ENCODE measurements at regions not wholly inside any gene's neighbourhood (a gene's known extent, or its start where the extent isn't known, plus 50 kb on each side); places are given as distances from the start of the nearest gene placed in this dataset.

GRCh38 chr2:16073921-16074425 is 133.6 kb downstream of the MYCN start:
- Mint-ChIP-seq H3K27ac (no peak overlapping the region), H3K4me3 (no peak overlapping the region)
- H3K9me3 ChIP-seq (ENCODE audit: control insufficient read depth, low read length, poor library complexity, severe bottlenecking): no peaks in the 10 kb centered on the region

DNA sequence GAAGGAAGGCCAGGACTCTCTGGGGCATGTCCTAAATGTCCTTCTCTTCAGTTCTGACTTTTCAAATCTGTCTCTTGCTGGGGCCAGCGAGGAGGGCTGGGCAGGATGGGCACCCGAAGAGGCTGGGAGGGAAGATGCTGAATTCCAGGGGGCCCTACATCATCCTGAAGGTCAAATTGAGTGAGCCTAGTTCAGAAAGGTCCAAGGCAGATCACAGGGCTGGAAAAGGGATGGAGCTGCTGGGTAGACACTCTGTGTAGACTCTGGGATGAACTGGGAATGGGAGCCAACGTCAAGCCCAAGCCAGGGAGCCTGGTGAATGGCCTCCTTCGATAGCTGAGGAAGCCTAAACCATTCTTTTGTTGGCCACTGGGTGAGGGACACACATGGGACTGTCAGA is 133.1 kb downstream of the MYCN start:
- Mint-ChIP-seq H3K4me1 (no peaks in the 10 kb centered on the region), H3K36me3 (ENCODE audit: low read depth) (no peaks in the 10 kb centered on the region), H3K27me3 (peaks cover 4% of the 10 kb centered on the region), H3K27ac (no peak overlapping the region), H3K4me3 (no peak overlapping the region)
- no peak for ATAC-seq
- DNase-seq: no peak
- no peaks in the 10 kb centered on the region for H3K9me3 ChIP-seq (ENCODE audit: control insufficient read depth, low read length, poor library complexity, severe bottlenecking)

More at GRCh38 chr2:16073921-16074425, 133.6 kb downstream of the MYCN start:
- no peak for ATAC-seq
- H3K4me1 Mint-ChIP-seq: no peaks in the 10 kb centered on the region
- H3K36me3 Mint-ChIP-seq (ENCODE audit: low read depth): no peaks in the 10 kb centered on the region
- no peak for DNase-seq
- H3K27me3 Mint-ChIP-seq: peaks cover 4% of the 10 kb centered on the region

DNA sequence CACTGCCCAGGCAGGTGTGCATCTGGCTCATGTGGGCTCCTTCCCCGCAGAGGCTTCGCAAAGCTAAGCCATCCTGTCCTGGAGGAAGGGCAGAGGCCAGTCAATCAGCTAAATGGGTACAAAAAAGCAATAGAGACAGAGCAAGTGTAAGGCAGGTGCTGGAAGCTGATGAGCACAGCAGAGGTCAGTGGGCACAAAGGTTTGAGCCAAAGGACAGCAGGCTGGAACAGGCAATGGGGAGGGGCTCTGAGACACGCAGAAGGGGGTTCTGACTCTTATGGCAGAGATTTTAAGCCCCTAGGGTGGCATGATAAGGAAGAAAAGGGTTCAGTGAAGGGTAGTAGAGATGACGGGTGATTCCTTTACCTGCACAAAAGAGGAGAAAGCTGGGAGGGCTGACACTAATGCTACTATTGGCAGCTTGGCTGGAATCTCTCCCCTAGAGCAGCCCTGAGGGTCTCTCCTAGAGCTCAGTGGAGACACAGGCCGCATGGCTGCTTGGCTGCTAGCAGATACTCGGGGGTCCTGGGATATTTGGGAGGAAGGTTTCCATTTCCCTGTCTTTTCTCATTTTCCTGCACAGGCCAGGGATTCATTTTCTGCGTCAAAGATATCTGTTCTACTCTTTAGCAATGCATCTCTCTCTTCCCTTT is 132.4 kb downstream of the MYCN start:
- Mint-ChIP-seq H3K4me1 (no peaks in the 10 kb centered on the region), H3K36me3 (ENCODE audit: low read depth) (no peaks in the 10 kb centered on the region), H3K27ac (no peak overlapping the region), H3K27me3 (peaks cover 4% of the 10 kb centered on the region), H3K4me3 (no peak overlapping the region)
- DNase-seq (no peak), ATAC-seq (no peak)
- no peaks in the 10 kb centered on the region for H3K9me3 ChIP-seq (ENCODE audit: control insufficient read depth, low read length, poor library complexity, severe bottlenecking)

DNA sequence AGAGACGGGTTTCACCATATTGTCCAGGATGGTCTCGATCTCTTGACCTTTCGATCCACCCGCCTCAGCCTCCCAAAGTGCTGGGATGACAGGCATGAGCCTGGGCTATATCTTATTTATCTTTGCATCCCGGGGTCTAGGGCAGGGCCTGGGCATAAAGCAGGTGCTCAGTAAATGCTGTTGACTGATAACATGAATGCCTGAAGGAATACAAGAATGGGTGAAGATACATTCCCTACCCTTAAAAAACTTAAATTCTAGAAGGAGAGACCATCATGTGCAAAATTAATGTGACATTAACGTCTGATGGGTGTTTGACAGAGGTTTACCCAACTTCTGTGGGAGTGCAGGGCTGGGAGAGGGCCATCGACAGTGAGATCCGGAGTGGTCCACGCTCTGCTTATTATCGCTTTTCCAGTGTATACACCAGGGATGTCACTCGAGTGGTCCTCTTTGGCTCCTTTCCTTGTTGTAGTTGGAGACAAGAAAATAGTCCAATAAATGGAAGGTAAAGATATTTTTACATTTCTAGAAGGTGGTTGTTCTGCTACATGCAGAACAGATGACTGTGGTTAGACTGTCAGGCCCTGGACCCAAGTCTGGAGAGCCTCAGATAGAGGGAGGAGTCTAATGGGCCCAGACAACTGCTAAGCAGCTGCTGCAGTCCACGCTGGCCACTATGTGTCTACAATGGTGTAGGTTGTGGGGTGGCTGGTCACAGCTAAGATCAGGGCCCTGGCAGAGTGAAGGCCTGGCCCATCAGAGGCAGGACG is 131.7 kb downstream of the MYCN start:
- Mint-ChIP-seq H3K4me1 (no peaks in the 10 kb centered on the region), H3K36me3 (ENCODE audit: low read depth) (no peaks in the 10 kb centered on the region), H3K27me3 (peaks cover 4% of the 10 kb centered on the region), H3K4me3 (no peak overlapping the region), H3K27ac (no peak overlapping the region)
- no peak for ATAC-seq
- no peak for DNase-seq
- H3K9me3 ChIP-seq (ENCODE audit: control insufficient read depth, low read length, poor library complexity, severe bottlenecking): no peaks in the 10 kb centered on the region

GRCh38 chr2:16071039-16071864 is 130.9 kb downstream of the MYCN start:
- no peak overlapping the region for H3K4me3 Mint-ChIP-seq
- peaks cover 4% of the 10 kb centered on the region for H3K27me3 Mint-ChIP-seq
- no peaks in the 10 kb centered on the region for H3K9me3 ChIP-seq (ENCODE audit: control insufficient read depth, low read length, poor library complexity, severe bottlenecking)
- H3K27ac Mint-ChIP-seq: no peak overlapping the region
- no peaks in the 10 kb centered on the region for H3K4me1 Mint-ChIP-seq
- ATAC-seq (no peak), DNase-seq (no peak)
- H3K36me3 Mint-ChIP-seq (ENCODE audit: low read depth): no peaks in the 10 kb centered on the region

- no peak for ATAC-seq
- DNase-seq: no peak
- Mint-ChIP-seq H3K27ac (no peak overlapping the region), H3K36me3 (ENCODE audit: low read depth) (no peaks in the 10 kb centered on the region), H3K4me3 (no peak overlapping the region), H3K4me1 (no peaks in the 10 kb centered on the region), H3K27me3 (peaks cover 4% of the 10 kb centered on the region)
- no peaks in the 10 kb centered on the region for H3K9me3 ChIP-seq (ENCODE audit: control insufficient read depth, low read length, poor library complexity, severe bottlenecking)
These were observed 130.3 kb downstream of the MYCN start for GRCh38 chr2:16070648-16070971.

DNA sequence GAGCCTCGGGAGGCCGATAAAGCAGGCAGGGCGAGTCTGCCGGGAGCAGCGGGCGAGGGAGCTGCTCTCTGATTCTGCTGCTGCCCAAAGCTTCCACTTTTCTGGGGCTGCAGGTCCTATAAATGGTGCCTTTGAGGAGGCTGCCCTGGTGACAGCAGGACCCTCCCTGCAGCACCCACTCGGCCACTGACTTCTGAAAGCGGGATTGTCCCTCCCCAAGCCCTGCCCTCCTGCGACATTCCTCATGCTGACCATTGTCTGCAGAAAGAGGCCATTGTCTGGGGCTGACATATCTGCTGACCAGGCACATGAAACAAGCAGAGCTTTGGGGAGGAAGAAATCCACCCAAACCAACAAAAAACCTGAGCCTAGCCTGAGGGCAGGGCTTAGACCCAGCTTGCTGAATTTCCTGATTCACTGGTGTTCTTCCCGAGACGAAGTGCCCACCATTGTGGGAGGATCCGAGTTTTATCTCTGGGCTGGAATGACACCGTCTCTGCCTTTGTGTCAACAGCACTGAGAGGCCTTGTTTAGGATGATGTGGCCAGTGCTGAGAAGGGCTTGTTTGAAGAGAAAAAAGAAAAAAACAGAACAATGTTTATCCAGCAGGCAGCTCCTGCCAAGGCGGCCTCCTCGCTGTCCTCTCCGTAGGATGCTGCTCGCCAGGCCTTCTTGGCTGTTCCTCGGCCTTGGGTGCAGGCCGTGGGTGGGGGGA is 129.7 kb downstream of the MYCN start:
- Mint-ChIP-seq H3K36me3 (ENCODE audit: low read depth) (no peaks in the 10 kb centered on the region), H3K4me3 (no peak overlapping the region), H3K27ac (no peak overlapping the region), H3K4me1 (no peaks in the 10 kb centered on the region), H3K27me3 (peaks cover 4% of the 10 kb centered on the region)
- no peak for ATAC-seq
- no peak for DNase-seq
- no peaks in the 10 kb centered on the region for H3K9me3 ChIP-seq (ENCODE audit: control insufficient read depth, low read length, poor library complexity, severe bottlenecking)

GRCh38 chr2:16069663-16069932 is 129.2 kb downstream of the MYCN start:
- Mint-ChIP-seq H3K36me3 (ENCODE audit: low read depth) (no peaks in the 10 kb centered on the region), H3K27ac (no peak overlapping the region), H3K27me3 (peaks cover 4% of the 10 kb centered on the region), H3K4me1 (no peaks in the 10 kb centered on the region), H3K4me3 (no peak overlapping the region)
- no peak for DNase-seq
- H3K9me3 ChIP-seq (ENCODE audit: control insufficient read depth, low read length, poor library complexity, severe bottlenecking): no peaks in the 10 kb centered on the region
- ATAC-seq: no peak

DNA sequence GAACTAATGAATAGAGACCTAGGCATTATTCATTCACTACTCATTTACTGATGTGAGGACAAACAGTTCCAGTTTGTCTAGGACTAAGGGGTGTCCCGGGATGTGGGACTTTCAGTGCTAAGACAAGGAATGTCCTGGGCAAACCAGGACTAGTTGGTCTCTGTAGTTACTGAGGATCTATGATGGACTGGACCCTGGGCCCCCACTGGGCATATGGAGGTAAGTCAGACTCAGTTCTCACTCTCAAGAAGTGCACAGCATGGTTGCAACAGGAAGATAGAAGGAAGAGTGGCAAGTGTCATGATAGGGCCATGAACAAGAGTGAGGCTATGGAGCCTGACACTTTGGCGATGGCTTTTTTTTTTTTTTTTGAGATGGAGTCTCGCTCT is 128.2 kb downstream of the MYCN start:
- Mint-ChIP-seq H3K27me3 (peaks cover 4% of the 10 kb centered on the region), H3K36me3 (ENCODE audit: low read depth) (no peaks in the 10 kb centered on the region), H3K27ac (no peak overlapping the region), H3K4me3 (no peak overlapping the region), H3K4me1 (no peaks in the 10 kb centered on the region)
- no peak for DNase-seq
- no peaks in the 10 kb centered on the region for H3K9me3 ChIP-seq (ENCODE audit: control insufficient read depth, low read length, poor library complexity, severe bottlenecking)
- no peak for ATAC-seq

GRCh38 chr2:16067866-16068551 is 127.7 kb downstream of the MYCN start:
- ATAC-seq (no peak), DNase-seq (no peak)
- no peak overlapping the region for H3K27ac Mint-ChIP-seq
- H3K4me1 Mint-ChIP-seq: no peaks in the 10 kb centered on the region
- peaks cover 4% of the 10 kb centered on the region for H3K27me3 Mint-ChIP-seq
- H3K36me3 Mint-ChIP-seq (ENCODE audit: low read depth): no peaks in the 10 kb centered on the region
- no peaks in the 10 kb centered on the region for H3K9me3 ChIP-seq (ENCODE audit: control insufficient read depth, low read length, poor library complexity, severe bottlenecking)
- H3K4me3 Mint-ChIP-seq: no peak overlapping the region

GRCh38 chr2:16067444-16067843 is 127.1 kb downstream of the MYCN start:
- Mint-ChIP-seq H3K4me3 (no peak overlapping the region), H3K36me3 (ENCODE audit: low read depth) (no peaks in the 10 kb centered on the region), H3K27me3 (peaks cover 3% of the 10 kb centered on the region), H3K4me1 (no peaks in the 10 kb centered on the region), H3K27ac (no peak overlapping the region)
- H3K9me3 ChIP-seq (ENCODE audit: control insufficient read depth, low read length, poor library complexity, severe bottlenecking): no peaks in the 10 kb centered on the region
- DNase-seq: no peak
- ATAC-seq: no peak

DNA sequence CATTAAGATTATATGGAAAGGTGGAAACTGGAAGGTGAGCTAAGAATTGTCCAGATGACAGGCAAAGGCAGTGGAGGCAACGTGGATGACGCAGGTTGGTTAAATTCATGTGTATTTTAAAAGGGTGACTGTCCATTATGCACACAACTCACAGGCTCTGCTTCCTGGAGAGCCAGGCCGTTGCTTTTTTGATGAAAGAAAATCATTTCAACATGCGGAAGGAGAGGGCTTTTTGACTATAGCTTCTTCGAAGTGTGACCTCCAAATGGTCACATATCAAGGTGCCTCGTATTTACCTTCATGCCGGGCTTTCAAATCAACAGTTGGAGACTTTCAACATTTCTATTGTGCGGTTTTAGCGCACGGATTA is 126.7 kb downstream of the MYCN start:
- no peaks in the 10 kb centered on the region for H3K9me3 ChIP-seq (ENCODE audit: control insufficient read depth, low read length, poor library complexity, severe bottlenecking)
- DNase-seq (no peak), ATAC-seq (no peak)
- Mint-ChIP-seq H3K4me1 (no peaks in the 10 kb centered on the region), H3K27ac (no peak overlapping the region), H3K36me3 (ENCODE audit: low read depth) (no peaks in the 10 kb centered on the region), H3K4me3 (no peak overlapping the region), H3K27me3 (no peaks in the 10 kb centered on the region)

Data from T-helper 17 cell (primary cell).